Esophagus squamous epithelium (tissue), 4 donors: ENCODE measurements at regions not wholly inside any gene's neighbourhood (a gene's known extent, or its start where the extent isn't known, plus 50 kb on each side); places are given as distances from the start of the nearest gene placed in this dataset.

Source experiments
- CTCF ChIP-seq, 6 experiments: fragments of 450-650 bp in 4 of 6; fragments of 200-600 bp in 2 of 6; sonication (generic) in 2 of 6; IDR thresholded peaks; one replicate each; pipeline ENCODE4 v1.5.1; 2016 to 2019; ENCODE audit warnings: antibody characterized with exemption in 6 of 6, mild to moderate bottlenecking in 4 of 6, moderate library complexity in 4 of 6
- POLR2A ChIP-seq, 4 donors: fragments of 450-650 bp; IDR thresholded peaks; one replicate each; pipeline ENCODE4 v1.6.1; 2017; ENCODE audit warnings: antibody characterized with exemption in 4 of 4, mild to moderate bottlenecking in 4 of 4, moderate library complexity in 3 of 4

GRCh38 chr1:24992761-24993211 lies 62.7 kb upstream of the RUNX3 start:
- TF ChIP-seq CTCF (IDR thresholded peaks at IDR 0.05) (no peak), POLR2A (IDR thresholded peaks at IDR 0.05) (no peak)
